Spleen (tissue), 11 donors: ENCODE measurements at regions not wholly inside any gene's neighbourhood (a gene's known extent, or its start where the extent isn't known, plus 50 kb on each side); places are given as distances from the start of the nearest gene placed in this dataset.

Source experiments
- DNase-seq: peaks from one replicate; pipeline ENCODE4 v3.0.0-alpha.2; 2020
- H3K27ac ChIP-seq, 8 donors: fragments of 200-600 bp; sonication (generic) in 7 of 8; 1 replicate in 4 of 8; 2 replicates in 4 of 8; pipeline versions ENCODE4 v1.5.0 to v1.8.0; 2016 to 2021; ENCODE audit warnings: inconsistent platforms in 4 of 8, mild to moderate bottlenecking in 4 of 8, moderate library complexity in 1 of 8
- H3K27me3 ChIP-seq, 7 donors: fragments of 200-600 bp; sonication (generic) in 6 of 7; replicated peaks in 1 of 7; 1 replicate in 4 of 7; 2 replicates in 3 of 7; pipeline versions ENCODE4 v1.5.0 to v1.8.0; 2016 to 2021; ENCODE audit warnings: inconsistent platforms in 3 of 7, mild to moderate bottlenecking in 1 of 7
- H3K36me3 ChIP-seq, 6 donors: fragments of 200-600 bp; sonication (generic) in 5 of 6; 1 replicate in 4 of 6; 2 replicates in 2 of 6; pipeline versions ENCODE4 v1.5.0 to v1.8.0; 2016 to 2021; ENCODE audit warnings: inconsistent platforms in 2 of 6
- H3K4me1 ChIP-seq, 6 donors: fragments of 200-600 bp; sonication (generic) in 5 of 6; 1 replicate in 3 of 6; 2 replicates in 3 of 6; pipeline versions ENCODE4 v1.5.0 to v1.8.0; 2016 to 2021; ENCODE audit warnings: inconsistent platforms in 3 of 6
- H3K4me3 ChIP-seq, 8 donors: fragments of 200-600 bp; sonication (generic) in 7 of 8; 1 replicate in 4 of 8; 2 replicates in 4 of 8; pipeline versions ENCODE4 v1.5.0 to v1.8.0; 2016 to 2021; ENCODE audit warnings: inconsistent platforms in 4 of 8, mild to moderate bottlenecking in 4 of 8, moderate library complexity in 2 of 8
- H3K9me3 ChIP-seq, 8 donors: fragments of 200-600 bp; sonication (generic) in 7 of 8; 1 replicate in 4 of 8; 2 replicates in 4 of 8; pipeline versions ENCODE4 v1.5.0 to v1.8.0; 2016 to 2021; ENCODE audit warnings: inconsistent platforms in 4 of 8
- POLR2A ChIP-seq, 3 donors: fragments of 450-650 bp; IDR thresholded peaks; one replicate each; pipeline ENCODE4 v1.5.1; 2017; ENCODE audit warnings: antibody characterized with exemption in 3 of 3, mild to moderate bottlenecking in 1 of 3
- POLR2AphosphoS5 ChIP-seq, 3 donors: sonication (generic); formaldehyde crosslinking; IDR thresholded peaks; one replicate each; pipeline ENCODE4 v1.5.1; 2017; ENCODE audit warnings: antibody characterized with exemption in 3 of 3
- WGBS, 5 donors: extraction: QIAGEN DNeasy Blood & Tissue Kit in 3 of 5; methylation state at CpG; one replicate each; pipeline versions ENCODE4 v1.1.5 to v1.1.7; 2013 to 2018; 5-methylcytosine and 5-hydroxymethylcytosine counted together
- intact Hi-C: fragments of 100-400 bp; cut with DNase I; formaldehyde crosslinking; loops from one replicate; pipeline ENCODE4 v1.15.0; 2023; ENCODE audit warnings: low total_unique reads
- TF ChIP-seq, protein P1 (sequence below), 11 experiments: fragments of 200-600 bp in 7 of 11; fragments of 450-650 bp in 4 of 11; sonication (generic) in 4 of 11; IDR thresholded peaks in 8 of 11; conservative IDR thresholded peaks in 3 of 11; 1 replicate in 7 of 11; 2 replicates in 4 of 11; pipeline versions ENCODE4 v1.4.0 to v1.8.0; 2016 to 2021; ENCODE audit warnings: antibody characterized with exemption in 11 of 11, inconsistent platforms in 4 of 11, mild to moderate bottlenecking in 1 of 11
- donor health status: healthy with polysubstance abuse.
- donor health status: DM: no; HTN: no; CAD: no; lungs with moderate emphysema.
- donor health status: DM: no; HTN: no; CAD: no.
- donor health status: Bipolar disorder and iron deficiency.
- donor health status: healthy.
- donor health status: DM: no; HTN: no; CAD: no.
- donor health status: DM: yes; HTN: yes; CAD: no.

DNA sequence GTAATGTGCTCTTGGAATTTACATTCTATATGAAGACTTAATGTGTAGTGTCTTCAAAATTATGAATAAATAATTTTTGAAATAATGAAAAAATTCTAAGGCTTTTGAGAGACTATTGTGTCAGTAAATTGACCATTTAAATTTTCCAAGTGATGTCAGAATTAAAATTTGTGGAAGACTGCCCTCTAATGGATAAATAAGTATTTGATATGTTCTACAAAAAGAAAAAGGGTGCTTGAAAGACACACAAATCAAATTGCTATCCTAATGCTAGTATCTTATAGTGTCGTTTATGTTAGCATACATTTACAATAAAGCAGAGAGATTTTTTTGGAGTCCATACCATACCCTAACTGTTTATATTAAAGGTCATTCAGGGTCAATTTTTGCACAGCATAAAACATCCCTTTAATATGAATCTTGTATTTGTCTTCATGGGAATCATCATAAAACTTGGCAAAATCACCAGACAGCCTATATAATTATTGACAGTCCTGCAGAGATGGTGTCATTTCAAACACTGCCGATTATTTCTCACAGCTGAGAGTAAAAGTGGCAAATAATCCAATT is 120.8 kb upstream of the SLC27A6 start:
- WGBS, 5 donors, result 45 to 61% (median 52%) methylated on average over 2 of the region's 2 CpGs
- H3K4me3 ChIP-seq, result no peak overlapping the region
- H3K9me3 ChIP-seq, result peaks cover 0 to 24% (median 15%) of the 10 kb centered on the region in 8 donors
- no peak overlapping the region for H3K27ac ChIP-seq
- H3K4me1 ChIP-seq, result no peaks in the 10 kb centered on the region
- no peaks in the 10 kb centered on the region for H3K36me3 ChIP-seq
- H3K27me3 ChIP-seq, result no peaks in the 10 kb centered on the region
- intact Hi-C loops, result no loop called here
- DNase-seq, result no peak
- TF ChIP-seq POLR2A (IDR thresholded peaks at IDR 0.05) (no peak), POLR2AphosphoS5 (IDR thresholded peaks at IDR 0.05) (no peak)
- TF ChIP-seq, protein P1, sequence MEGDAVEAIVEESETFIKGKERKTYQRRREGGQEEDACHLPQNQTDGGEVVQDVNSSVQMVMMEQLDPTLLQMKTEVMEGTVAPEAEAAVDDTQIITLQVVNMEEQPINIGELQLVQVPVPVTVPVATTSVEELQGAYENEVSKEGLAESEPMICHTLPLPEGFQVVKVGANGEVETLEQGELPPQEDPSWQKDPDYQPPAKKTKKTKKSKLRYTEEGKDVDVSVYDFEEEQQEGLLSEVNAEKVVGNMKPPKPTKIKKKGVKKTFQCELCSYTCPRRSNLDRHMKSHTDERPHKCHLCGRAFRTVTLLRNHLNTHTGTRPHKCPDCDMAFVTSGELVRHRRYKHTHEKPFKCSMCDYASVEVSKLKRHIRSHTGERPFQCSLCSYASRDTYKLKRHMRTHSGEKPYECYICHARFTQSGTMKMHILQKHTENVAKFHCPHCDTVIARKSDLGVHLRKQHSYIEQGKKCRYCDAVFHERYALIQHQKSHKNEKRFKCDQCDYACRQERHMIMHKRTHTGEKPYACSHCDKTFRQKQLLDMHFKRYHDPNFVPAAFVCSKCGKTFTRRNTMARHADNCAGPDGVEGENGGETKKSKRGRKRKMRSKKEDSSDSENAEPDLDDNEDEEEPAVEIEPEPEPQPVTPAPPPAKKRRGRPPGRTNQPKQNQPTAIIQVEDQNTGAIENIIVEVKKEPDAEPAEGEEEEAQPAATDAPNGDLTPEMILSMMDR (IDR thresholded peaks at IDR 0.05 in 8 of 11, conservative IDR thresholded peaks at IDR 0.05 in 3 of 11), result no peak

DNA sequence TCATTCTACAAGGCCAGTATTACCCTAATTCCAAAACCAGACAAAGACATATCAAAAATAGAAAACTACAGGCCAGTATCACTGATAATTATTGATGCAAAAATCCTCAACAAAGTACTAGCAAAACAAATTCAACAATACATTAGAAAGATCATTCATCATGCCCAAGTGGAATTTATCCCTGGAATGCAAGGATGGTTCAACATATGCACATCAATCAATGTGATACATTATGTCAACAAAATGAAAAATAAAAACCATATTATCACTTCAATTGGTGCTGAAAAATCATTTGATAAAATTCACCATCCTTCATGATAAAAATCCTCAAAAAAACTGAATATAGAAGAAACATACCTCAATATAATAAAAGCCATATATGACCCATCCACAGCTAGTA is 115.2 kb upstream of the SLC27A6 start:
- Histone ChIP-seq H3K4me1 (no peaks in the 10 kb centered on the region), H3K36me3 (no peaks in the 10 kb centered on the region), H3K9me3 (peaks cover 0 to 45% (median 37%) of the 10 kb centered on the region in 8 donors), H3K27ac (no peak overlapping the region), H3K4me3 (no peak overlapping the region), H3K27me3 (no peaks in the 10 kb centered on the region)
- no peak for DNase-seq
- intact Hi-C loops, result no loop called here
- TF ChIP-seq POLR2AphosphoS5 (IDR thresholded peaks at IDR 0.05) (no peak), POLR2A (IDR thresholded peaks at IDR 0.05) (no peak)
- TF ChIP-seq, protein P1 (IDR thresholded peaks at IDR 0.05 in 8 of 11, conservative IDR thresholded peaks at IDR 0.05 in 3 of 11), result no peak

DNA sequence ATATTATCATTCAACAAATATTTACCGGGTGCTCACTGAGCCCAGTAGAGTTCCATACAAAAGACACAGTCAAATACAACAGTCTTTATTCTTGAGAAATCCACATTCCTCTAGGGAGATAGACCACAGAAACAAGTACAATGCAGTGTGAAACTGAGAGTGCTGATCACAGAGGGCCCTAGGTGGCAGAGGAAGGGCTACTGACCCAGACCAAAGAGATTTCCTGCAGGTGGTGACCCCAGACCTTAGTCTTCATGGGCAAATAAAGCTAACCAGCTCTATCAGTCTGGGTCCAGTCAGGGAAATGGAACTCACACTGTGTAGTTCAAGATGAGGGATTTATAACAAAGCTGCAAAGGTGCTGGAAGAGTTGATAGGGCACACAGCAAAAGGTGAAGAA is 110.4 kb upstream of the SLC27A6 start:
- intact Hi-C loops, result no loop called here

DNA sequence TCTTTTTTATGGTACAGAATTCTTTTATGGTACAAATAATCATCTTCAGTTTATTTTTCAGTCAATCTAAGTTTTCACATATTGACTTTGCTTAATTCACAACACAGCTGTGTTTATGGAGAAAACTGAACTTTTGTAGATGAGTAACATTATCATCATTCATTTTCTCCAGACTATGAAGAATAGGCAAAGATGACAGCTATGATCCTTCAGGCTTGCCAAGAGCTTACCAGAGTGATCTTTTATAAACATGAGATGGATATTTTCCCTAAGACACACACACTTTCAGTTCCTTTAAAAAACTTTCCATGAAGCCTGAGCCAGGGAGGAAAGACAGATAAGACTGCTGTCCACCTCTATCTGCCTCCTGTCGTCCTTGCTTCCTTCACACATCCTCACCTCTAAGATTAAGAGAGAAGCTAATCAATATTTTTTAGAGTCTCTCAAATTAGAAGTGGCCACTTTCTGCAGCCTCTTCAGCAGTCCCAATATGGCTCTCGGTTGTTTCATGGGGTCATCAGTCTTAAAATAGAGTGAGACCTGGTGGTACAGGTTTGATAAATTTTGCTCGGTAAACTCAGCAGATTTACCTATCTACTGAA is 108.1 kb upstream of the SLC27A6 start:
- TF ChIP-seq POLR2AphosphoS5 (IDR thresholded peaks at IDR 0.05) (no peak), POLR2A (IDR thresholded peaks at IDR 0.05) (no peak)
- TF ChIP-seq, protein P1 (IDR thresholded peaks at IDR 0.05 in 8 of 11, conservative IDR thresholded peaks at IDR 0.05 in 3 of 11), result no peak
- Histone ChIP-seq H3K4me3 (no peak overlapping the region), H3K27me3 (no peaks in the 10 kb centered on the region), H3K27ac (no peak overlapping the region), H3K4me1 (no peaks in the 10 kb centered on the region), H3K36me3 (no peaks in the 10 kb centered on the region), H3K9me3 (peaks cover 0 to 12% (median 3%) of the 10 kb centered on the region in 8 donors)
- WGBS, 5 donors, result 74 to 80% (median 78%) methylated on average over 3 of the region's 3 CpGs
- intact Hi-C loops, result no loop called here
- DNase-seq, result no peak

More for the DNA sequence above, 110.4 kb upstream of the SLC27A6 start:
- H3K27ac ChIP-seq, result no peak overlapping the region
- no peaks in the 10 kb centered on the region for H3K36me3 ChIP-seq
- H3K9me3 ChIP-seq, result peaks cover 0 to 24% (median 19%) of the 10 kb centered on the region in 8 donors
- H3K4me3 ChIP-seq, result no peak overlapping the region
- H3K27me3 ChIP-seq, result no peaks in the 10 kb centered on the region
- DNase-seq, result no peak
- TF ChIP-seq POLR2AphosphoS5 (IDR thresholded peaks at IDR 0.05) (no peak), POLR2A (IDR thresholded peaks at IDR 0.05) (no peak)
- TF ChIP-seq, protein P1 (IDR thresholded peaks at IDR 0.05 in 8 of 11, conservative IDR thresholded peaks at IDR 0.05 in 3 of 11), result no peak
- 84 to 95% (median 88%) methylated on average over 1 of the region's 1 CpG for WGBS, 5 donors
- no peaks in the 10 kb centered on the region for H3K4me1 ChIP-seq
